GM23338 (cell line): ENCODE measurements at regions not wholly inside any gene's neighbourhood (a gene's known extent, or its start where the extent isn't known, plus 50 kb on each side); places are given as distances from the start of the nearest gene placed in this dataset.
A peak's percentile ranks its signal among the peaks of the same experiment; 100 is the strongest.

Source experiments
- ATAC-seq: fragments of 200-7000 bp; cut with Tn5 transposase; 3 replicates; pipeline ENCODE4 v1.9.1; 2020
- DNase-seq: peaks from one replicate; pipeline ENCODE4 v3.0.0-alpha.2; 2015; ENCODE audit warnings: low spot score
- H2AFZ ChIP-seq: fragments of 200-600 bp; sonication (generic); 2 replicates; pipeline ENCODE4 v1.8.0; 2016; ENCODE audit warnings: antibody characterized with exemption, mild to moderate bottlenecking, moderate library complexity
- H3F3A ChIP-seq: fragments of 200-600 bp; sonication (generic); replicated peaks from 2 replicates; pipeline ENCODE4 v1.8.0; 2017; ENCODE audit warnings: antibody characterized with exemption, mixed run types, low read depth
- H3K27ac ChIP-seq: fragments of 200-600 bp; sonication (generic); 2 replicates; pipeline ENCODE4 v1.6.1; 2016; ENCODE audit warnings: low read depth
- H3K27me3 ChIP-seq: fragments of 200-600 bp; sonication (generic); 2 replicates; pipeline ENCODE4 v1.8.0; 2016; ENCODE audit warnings: mild to moderate bottlenecking, mixed run types, moderate library complexity; ENCODE audit not compliant: insufficient read depth
- H3K36me3 ChIP-seq: fragments of 200-600 bp; sonication (generic); 2 replicates; pipeline ENCODE4 v1.8.0; 2016; ENCODE audit warnings: mild to moderate bottlenecking; ENCODE audit not compliant: insufficient read depth
- H3K4me1 ChIP-seq: fragments of 200-600 bp; sonication (generic); 2 replicates; pipeline ENCODE4 v1.8.0; 2016; ENCODE audit warnings: mild to moderate bottlenecking, moderate library complexity; ENCODE audit not compliant: insufficient read depth
- H3K4me2 ChIP-seq: fragments of 200-600 bp; sonication (generic); 2 replicates; pipeline ENCODE4 v1.7.1; 2017; ENCODE audit warnings: mixed run types
- H3K4me3 ChIP-seq: fragments of 200-600 bp; sonication (generic); 2 replicates; pipeline ENCODE4 v1.6.1; 2016; ENCODE audit warnings: mixed run types
- H3K79me2 ChIP-seq: fragments of 200-600 bp; sonication (generic); replicated peaks from 2 replicates; pipeline ENCODE4 v1.8.0; 2017; ENCODE audit warnings: mild to moderate bottlenecking; ENCODE audit not compliant: insufficient read depth
- H3K9me2 ChIP-seq: fragments of 200-600 bp; sonication (generic); 2 replicates; pipeline ENCODE4 v1.8.0; 2017; ENCODE audit not compliant: insufficient read depth
- H4K20me1 ChIP-seq: fragments of 200-600 bp; sonication (generic); replicated peaks from 2 replicates; pipeline ENCODE4 v1.8.0; 2017; ENCODE audit warnings: mild to moderate bottlenecking; ENCODE audit not compliant: insufficient read depth
- H3K27ac Mint-ChIP-seq: 2 replicates; pipeline ENCODE4 v1.8.0; 2020; ENCODE audit warnings: inconsistent platforms, mild to moderate bottlenecking, moderate library complexity, mixed read lengths
- H3K27me3 Mint-ChIP-seq: 3 replicates; pipeline ENCODE4 v1.8.0; 2022; ENCODE audit warnings: low read depth, mild to moderate bottlenecking, moderate library complexity, mixed read lengths, inconsistent platforms; ENCODE audit not compliant: insufficient read depth, poor library complexity
- H3K36me3 Mint-ChIP-seq: 3 replicates; pipeline ENCODE4 v1.8.0; 2021; ENCODE audit warnings: low read depth, mild to moderate bottlenecking, inconsistent platforms, moderate library complexity, mixed read lengths
- H3K4me1 Mint-ChIP-seq: 3 replicates; pipeline ENCODE4 v1.8.0; 2020; ENCODE audit warnings: mild to moderate bottlenecking, inconsistent platforms, mixed read lengths
- H3K4me3 Mint-ChIP-seq: 3 replicates; pipeline ENCODE4 v1.8.0; 2021; ENCODE audit warnings: moderate library complexity, mild to moderate bottlenecking, inconsistent platforms, mixed read lengths
- H3K9me3 Mint-ChIP-seq: 3 replicates; pipeline ENCODE4 v1.8.0; 2020; ENCODE audit warnings: moderate library complexity, mild to moderate bottlenecking, inconsistent platforms, mixed read lengths
- CREB1 ChIP-seq: fragments of 250-450 bp; sonication (Bioruptor Pico); IDR thresholded peaks from 2 replicates; pipeline ENCODE4 v1.5.0; 2020; ENCODE audit warnings: low read depth, mild to moderate bottlenecking, moderate library complexity
- CTCF ChIP-seq, 2 experiments: fragments of 200-600 bp in 1 of 2; sonication (generic) in 1 of 2; conservative IDR thresholded peaks; 2 replicates each; pipeline versions ENCODE4 v1.5.1 to v1.6.1; 2016 to 2017; ENCODE audit warnings: antibody characterized with exemption in 2 of 2, low read depth in 2 of 2, mild to moderate bottlenecking in 2 of 2, moderate library complexity in 1 of 2
- EZH2phosphoT487 ChIP-seq: fragments of 200-600 bp; sonication (generic); IDR thresholded peaks from one replicate; pipeline ENCODE4 v1.8.1; 2018; ENCODE audit warnings: antibody characterized with exemption; ENCODE audit not compliant: unreplicated experiment
- JUNB ChIP-seq: IDR thresholded peaks from one replicate; pipeline ENCODE4 v1.6.1; 2016; ENCODE audit warnings: antibody characterized with exemption; ENCODE audit not compliant: unreplicated experiment
- NANOG ChIP-seq: IDR thresholded peaks from 2 replicates; pipeline ENCODE4 v1.6.1; 2016; ENCODE audit warnings: antibody characterized with exemption, borderline replicate concordance
- POLR2AphosphoS5 ChIP-seq: IDR thresholded peaks from 2 replicates; pipeline ENCODE4 v1.6.1; 2016; ENCODE audit warnings: antibody characterized with exemption, low read depth
- REST ChIP-seq: IDR thresholded peaks from one replicate; pipeline ENCODE4 v1.6.1; 2018; ENCODE audit warnings: antibody characterized with exemption; ENCODE audit not compliant: unreplicated experiment
- STAT1 ChIP-seq: IDR thresholded peaks from one replicate; pipeline ENCODE4 v1.6.1; 2016; ENCODE audit warnings: antibody characterized with exemption; ENCODE audit not compliant: unreplicated experiment
- ZNF462 ChIP-seq: fragments of 250-450 bp; sonication (Bioruptor Pico); IDR thresholded peaks from 2 replicates; pipeline ENCODE4 v1.5.0; 2020; ENCODE audit warnings: mild to moderate bottlenecking, moderate library complexity

- TF ChIP-seq CREB1 (CRISPR knock-in tag) (no peak), NANOG (no peak), EZH2phosphoT487 (no peak), POLR2AphosphoS5 (no peak), REST (no peak), STAT1 (no peak)
These were observed 355.3 kb upstream of the DCBLD2 start (continued) for GRCh38 chr3:99256788-99257187.

GRCh38 chr3:99253963-99254355 lies 352.5 kb upstream of the DCBLD2 start:
- Mint-ChIP-seq H3K4me1 (peaks cover 7% of the 10 kb centered on the region), H3K27me3 (peaks cover 2% of the 10 kb centered on the region), H3K36me3 (peaks cover 9% of the 10 kb centered on the region; the same call in 1 of the 3 replicates), H3K4me3 (no peak overlapping the region), H3K27ac (no peak overlapping the region), H3K9me3 (peaks cover 10% of the 10 kb centered on the region)
- Histone ChIP-seq H3F3A (no peaks in the 10 kb centered on the region), H3K4me3 (no peak overlapping the region), H3K4me1 (peaks cover 8% of the 10 kb centered on the region; the same call in 1 of the 2 replicates), H3K9me2 (0 out of 2 replicates have a peak, but pooled peaks cover 4% of the 10 kb centered on the region), H3K27ac (no peak overlapping the region), H2AFZ (peak overlapping the region; percentile 43; the same call in 1 of the 2 replicates), H3K36me3 (no peaks in the 10 kb centered on the region), H3K79me2 (no peaks in the 10 kb centered on the region), H3K27me3 (no peaks in the 10 kb centered on the region), H4K20me1 (no peaks in the 10 kb centered on the region), H3K4me2 (no peak overlapping the region)
- DNase-seq (no peak), ATAC-seq (no peak)
- TF ChIP-seq EZH2phosphoT487 (no peak), NANOG (no peak), REST (no peak), ZNF462 (CRISPR knock-in tag) (no peak), JUNB (no peak), CTCF (conservative IDR thresholded peaks at IDR 0.05; ENCODE audit: low read depth in 2 of 2) (no peak), POLR2AphosphoS5 (no peak), STAT1 (no peak)
